Colonic mucosa (tissue), 4 donors: ENCODE measurements at regions not wholly inside any gene's neighbourhood (a gene's known extent, or its start where the extent isn't known, plus 50 kb on each side); places are given as distances from the start of the nearest gene placed in this dataset.
A peak's percentile ranks its signal among the peaks of the same experiment; 100 is the strongest.

Experiments used
- DNase-seq: peaks from one replicate; pipeline ENCODE4 v3.0.0-alpha.2; 2020
- H3K27ac ChIP-seq: fragments of 200-600 bp; one replicate; pipeline ENCODE4 v1.8.0; 2021
- H3K27me3 ChIP-seq: fragments of 200-600 bp; one replicate; pipeline ENCODE4 v1.8.0; 2021
- H3K36me3 ChIP-seq: fragments of 200-600 bp; one replicate; pipeline ENCODE4 v1.8.0; 2021
- H3K4me1 ChIP-seq: fragments of 200-600 bp; one replicate; pipeline ENCODE4 v1.8.0; 2021; ENCODE audit warnings: mild to moderate bottlenecking
- H3K4me3 ChIP-seq: fragments of 200-600 bp; one replicate; pipeline ENCODE4 v1.8.0; 2021
- H3K9ac ChIP-seq, 2 donors: one replicate each; pipeline ENCODE4 v1.7.0; 2013; ENCODE audit warnings: control low read depth in 2 of 2, low read depth in 2 of 2, low read length in 2 of 2
- H3K9me3 ChIP-seq: fragments of 200-600 bp; one replicate; pipeline ENCODE4 v1.8.0; 2021
- CTCF ChIP-seq: fragments of 200-600 bp; IDR thresholded peaks from one replicate; pipeline ENCODE4 v1.8.0; 2022; ENCODE audit warnings: antibody characterized with exemption, mild to moderate bottlenecking
- intact Hi-C: fragments of 100-400 bp; cut with DNase I; formaldehyde crosslinking; loops from one replicate; pipeline ENCODE4 v1.14.1; 2022
- donor health status: healthy.
- donor health status: DM: no; HTN: no; CAD: no.
- donor health status: DM: no; HTN: no; CAD: no.

DNA sequence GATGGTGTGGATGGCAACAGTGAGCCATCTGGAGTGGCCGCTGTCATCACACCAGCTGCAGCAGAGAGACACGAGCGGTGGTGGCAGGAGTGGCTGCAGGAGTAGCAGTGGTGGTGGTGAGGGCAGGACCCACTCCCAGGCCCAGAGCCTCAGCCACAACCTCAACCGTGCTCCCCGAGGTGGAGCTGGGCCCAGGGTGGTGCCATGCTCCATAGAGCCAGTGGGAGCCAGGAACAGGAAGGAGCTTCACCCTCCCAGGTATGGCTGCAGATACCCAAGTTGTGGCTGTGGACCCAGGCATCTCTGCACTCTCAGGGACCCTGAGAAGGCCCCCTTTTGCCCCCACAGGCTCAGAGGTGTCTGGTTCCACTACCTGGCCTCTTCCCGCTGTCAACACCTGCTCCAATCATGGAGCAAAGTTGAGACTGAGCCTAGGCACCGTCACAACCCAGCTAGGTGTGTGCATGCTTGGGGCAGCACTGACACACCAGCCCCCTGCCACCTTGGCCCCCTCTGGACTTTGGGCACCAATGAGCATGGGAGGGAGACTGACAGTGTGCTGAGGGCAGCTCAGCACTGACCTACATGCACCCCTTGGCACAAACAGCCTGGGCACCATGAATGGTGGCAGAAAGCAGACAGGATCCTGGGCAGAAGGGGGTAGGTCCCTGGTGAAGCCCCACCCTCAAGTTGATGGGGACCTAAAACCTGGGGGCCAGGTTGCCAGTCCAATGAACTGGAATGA lies 188.9 kb downstream of the NDUFA10 start:
- Histone ChIP-seq H3K4me3 (no peak overlapping the region), H3K36me3 (no peaks in the 10 kb centered on the region), H3K27ac (no peak overlapping the region), H3K9ac (no peak overlapping the region), H3K9me3 (no peaks in the 10 kb centered on the region), H3K27me3 (no peaks in the 10 kb centered on the region), H3K4me1 (no peaks in the 10 kb centered on the region)
- TF ChIP-seq CTCF = no peak
- no peak for DNase-seq
- intact Hi-C loops = no loop called here

- no peak for TF ChIP-seq CTCF
- Histone ChIP-seq H3K9me3 (no peaks in the 10 kb centered on the region), H3K4me1 (no peaks in the 10 kb centered on the region), H3K27ac (no peak overlapping the region), H3K27me3 (no peaks in the 10 kb centered on the region), H3K9ac (no peak overlapping the region), H3K36me3 (no peaks in the 10 kb centered on the region), H3K4me3 (no peak overlapping the region)
- intact Hi-C loops = no loop called here
- no peak for DNase-seq
Observed at GRCh38 chr2:239835056-239835455, 190.1 kb downstream of the NDUFA10 start.

- H3K9me3 ChIP-seq = no peaks in the 10 kb centered on the region
- intact Hi-C loops = no loop called here
- no peak overlapping the region for H3K4me3 ChIP-seq
- no peak for DNase-seq
- no peaks in the 10 kb centered on the region for H3K27me3 ChIP-seq
- no peaks in the 10 kb centered on the region for H3K4me1 ChIP-seq
- H3K9ac ChIP-seq = no peak overlapping the region
- H3K27ac ChIP-seq = no peak overlapping the region
- no peak for TF ChIP-seq CTCF
- no peaks in the 10 kb centered on the region for H3K36me3 ChIP-seq
Observed at GRCh38 chr2:239834143-239834542, 191.0 kb downstream of the NDUFA10 start.

- Histone ChIP-seq H3K9me3 (no peaks in the 10 kb centered on the region), H3K27ac (no peak overlapping the region), H3K9ac (no peak overlapping the region), H3K27me3 (no peaks in the 10 kb centered on the region), H3K4me1 (no peaks in the 10 kb centered on the region), H3K4me3 (no peak overlapping the region), H3K36me3 (no peaks in the 10 kb centered on the region)
- DNase-seq = peak; percentile 10
- no peak for TF ChIP-seq CTCF
- intact Hi-C loops = no loop called here
Observed at GRCh38 chr2:239833269-239834109, 191.7 kb downstream of the NDUFA10 start.

DNA sequence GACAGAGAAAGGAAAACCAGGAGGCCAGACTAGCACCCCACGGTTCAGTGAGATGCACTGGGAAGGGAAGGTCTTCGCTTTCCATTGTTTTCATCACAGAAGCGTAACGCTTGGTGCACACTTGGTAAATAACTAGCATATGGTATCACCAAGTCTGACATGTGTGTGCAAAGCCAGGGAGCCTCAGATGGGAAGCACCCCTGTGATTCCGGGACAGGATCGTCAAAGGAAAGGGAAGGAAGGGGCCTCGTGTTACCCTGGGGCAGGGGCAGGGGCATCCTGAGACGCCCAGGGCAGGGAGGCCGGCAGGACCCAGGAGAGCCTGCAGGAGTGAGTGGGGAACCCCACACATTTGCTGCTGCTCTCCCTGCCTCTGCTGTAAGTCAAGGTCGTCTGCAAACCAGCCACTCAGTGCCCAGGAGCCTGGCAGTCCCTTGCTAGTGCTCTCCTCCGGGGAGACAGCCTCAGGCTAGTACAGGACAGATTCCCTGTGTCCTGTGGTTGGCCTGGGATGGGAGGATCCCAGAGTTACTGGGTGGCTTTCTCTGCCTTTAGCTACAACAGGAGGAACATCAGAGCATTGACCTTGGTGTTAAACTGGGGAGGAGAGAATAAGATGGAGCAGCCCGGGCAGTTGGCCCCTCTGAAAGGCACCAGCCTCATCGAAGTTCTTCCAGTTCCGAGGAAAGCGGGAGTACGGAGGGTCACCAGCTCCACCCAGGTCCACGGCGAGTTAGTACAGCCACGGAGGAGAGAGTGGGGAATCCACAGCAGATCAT lies 192.5 kb downstream of the NDUFA10 start:
- Histone ChIP-seq H3K36me3 (no peaks in the 10 kb centered on the region), H3K9ac (no peak overlapping the region), H3K4me1 (no peaks in the 10 kb centered on the region), H3K4me3 (no peak overlapping the region), H3K9me3 (no peaks in the 10 kb centered on the region), H3K27ac (no peak overlapping the region), H3K27me3 (no peaks in the 10 kb centered on the region)
- no peak for TF ChIP-seq CTCF
- DNase-seq = no peak
- intact Hi-C loops = no loop called here
